Endothelial cell of hepatic sinusoid (primary cell): ENCODE measurements at regions not wholly inside any gene's neighbourhood (a gene's known extent, or its start where the extent isn't known, plus 50 kb on each side); places are given as distances from the start of the nearest gene placed in this dataset.
"Not testable (repeated sequence)": the region's sequence is repeated elsewhere in the genome, so short reads cannot be mapped to it uniquely, and the experiment has no call there.

Experiments
- in situ Hi-C: cut with HindIII; loops from 2 replicates; pipeline ENCODE4 v1.10.0; 2017; ENCODE audit warnings: low sequenced_read_pairs

GRCh38 chr12:91897025-91897515 lies 248.6 kb downstream of the BTG1 start:
- in situ Hi-C loops, result no loop called here

DNA sequence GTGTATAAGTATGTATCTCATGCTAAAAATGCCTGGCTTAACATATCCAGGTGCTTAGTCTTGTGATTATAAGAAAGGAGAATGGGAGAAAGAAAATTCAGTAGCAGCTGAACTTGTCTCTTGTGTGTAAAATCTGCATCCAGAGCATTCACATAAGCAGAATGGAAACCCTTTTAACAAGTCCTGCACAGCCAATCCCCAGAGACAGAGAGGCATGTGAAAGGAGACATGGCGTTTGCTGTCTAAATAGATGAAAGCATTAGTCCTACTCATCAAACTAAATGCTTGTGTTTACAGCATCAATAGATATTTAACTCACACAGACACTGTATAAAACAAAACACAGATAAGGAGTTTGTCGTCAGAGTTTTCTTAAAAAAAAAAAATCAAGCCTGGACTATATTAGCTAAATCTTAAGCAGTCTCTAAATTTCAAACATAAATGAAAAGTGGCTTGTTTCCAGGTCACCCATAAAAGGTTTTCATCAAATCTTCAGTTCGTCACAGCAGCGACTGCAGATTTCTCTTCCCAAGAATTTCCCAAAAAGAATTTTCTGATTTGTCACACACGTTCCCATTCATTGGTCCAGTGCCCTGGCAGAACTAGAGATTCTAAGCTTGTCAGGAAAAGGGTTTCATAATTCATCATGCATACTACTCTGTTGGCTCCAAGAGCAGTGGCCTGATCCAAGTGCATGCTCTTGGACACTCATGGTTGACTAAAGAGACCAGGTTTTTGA lies 249.2 kb downstream of the BTG1 start:
- in situ Hi-C loops, result no loop called here

GRCh38 chr12:91894911-91895310 lies 250.7 kb downstream of the BTG1 start:
- in situ Hi-C loops, result no loop called here

GRCh38 chr12:91893476-91893875 lies 252.2 kb downstream of the BTG1 start:
- in situ Hi-C loops, result no loop called here

DNA sequence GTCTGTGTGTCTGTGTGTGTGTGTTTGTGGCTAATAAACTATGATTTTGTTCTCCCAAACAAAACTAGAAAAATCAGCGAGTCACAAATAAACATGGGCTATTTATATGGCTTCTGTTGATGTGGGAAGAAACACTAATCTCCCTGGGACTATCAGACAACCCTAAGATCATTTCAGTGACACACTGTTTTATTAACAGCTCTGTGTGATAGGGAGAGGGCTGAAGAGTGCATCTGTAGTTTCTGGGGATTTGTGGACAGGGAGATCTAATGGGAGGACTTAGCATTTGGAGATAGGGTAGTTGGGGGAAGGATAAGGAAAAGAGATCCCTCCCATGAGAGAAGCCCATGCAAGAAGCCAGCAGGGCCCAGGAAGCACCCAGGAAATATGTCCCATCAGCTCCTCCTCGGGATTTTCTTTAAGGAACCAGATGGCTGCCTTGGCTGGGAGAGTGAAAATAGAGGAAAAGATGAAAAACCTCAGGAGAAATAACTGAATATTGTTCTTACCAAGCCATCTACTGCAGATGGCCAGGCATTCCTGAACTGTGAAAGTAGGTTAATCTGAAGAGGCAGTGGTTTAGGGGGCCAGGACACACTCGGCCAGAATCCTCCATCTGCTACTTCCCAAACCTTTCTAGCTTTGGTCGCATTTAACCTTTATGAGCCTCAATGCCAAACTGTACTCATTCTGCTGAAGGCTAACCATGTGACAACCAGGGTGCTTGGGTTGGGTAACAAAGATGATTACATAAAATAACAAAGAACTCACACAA lies 253.4 kb downstream of the BTG1 start:
- in situ Hi-C loops, result no loop called here

GRCh38 chr12:91890742-91891141 lies 254.9 kb downstream of the BTG1 start:
- in situ Hi-C loops, result no loop called here

GRCh38 chr12:91889910-91890309 lies 255.7 kb downstream of the BTG1 start:
- in situ Hi-C loops, result no loop called here

DNA sequence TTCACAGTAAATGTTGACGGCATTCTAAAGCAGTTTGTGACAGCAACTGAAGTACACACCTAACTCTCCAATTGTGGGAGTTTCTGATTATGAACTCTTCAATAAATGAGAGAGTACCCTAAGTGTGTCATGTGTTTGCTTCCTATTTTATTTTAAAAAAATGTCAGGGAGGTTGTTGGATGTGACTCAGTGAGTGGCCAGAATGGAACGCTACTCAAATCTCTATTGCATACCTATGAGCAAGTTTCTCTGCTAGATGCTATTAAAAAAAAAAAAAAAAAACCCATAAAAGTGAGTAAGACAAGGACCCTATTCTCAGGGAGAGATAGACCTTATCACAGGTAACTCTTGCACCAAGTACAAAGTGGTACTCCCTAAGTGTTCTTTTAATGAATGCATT lies 256.6 kb downstream of the BTG1 start:
- in situ Hi-C loops, result no loop called here

GRCh38 chr12:91887957-91888356 lies 257.7 kb downstream of the BTG1 start:
- in situ Hi-C loops, result no loop called here

DNA sequence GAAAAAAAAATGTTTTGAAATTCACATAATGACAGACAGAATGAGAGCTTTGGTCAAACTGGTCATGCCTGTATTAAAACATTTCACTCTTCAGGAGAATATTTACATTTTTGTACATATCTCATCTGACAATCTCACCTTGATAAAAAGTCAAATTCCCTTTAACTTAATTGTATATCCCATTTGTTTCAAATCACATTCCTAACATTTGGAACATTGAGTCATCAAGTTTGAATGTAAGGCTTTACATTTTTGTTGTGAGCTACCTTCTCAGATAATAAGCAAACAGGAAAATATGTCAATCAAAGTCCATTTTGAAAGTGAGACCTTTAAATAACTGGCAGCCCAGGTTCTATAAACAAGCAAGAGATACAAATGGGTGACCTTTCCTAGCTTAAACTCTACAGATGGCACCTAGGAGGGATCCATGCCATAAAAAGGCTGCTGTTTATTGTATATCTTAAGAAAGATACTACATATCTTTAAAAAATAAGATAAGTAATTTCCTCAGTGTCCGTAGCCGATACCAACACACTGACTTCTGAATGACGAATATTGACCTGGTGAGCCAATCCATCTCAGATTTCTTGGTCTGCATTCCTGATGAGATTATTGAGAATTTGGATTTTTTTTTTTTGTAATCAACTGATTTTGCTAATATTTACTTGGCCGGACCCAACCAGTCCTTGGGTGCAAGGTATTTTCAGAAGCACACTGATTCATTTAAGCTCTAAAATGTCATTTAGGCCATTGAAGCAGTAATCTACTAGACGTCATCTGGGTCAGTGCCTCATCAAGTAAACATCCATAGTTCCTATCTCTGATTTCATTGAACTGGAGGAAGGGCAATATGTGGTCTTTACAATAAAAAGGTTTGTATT lies 259.6 kb downstream of the BTG1 start:
- in situ Hi-C loops, result no loop called here

DNA sequence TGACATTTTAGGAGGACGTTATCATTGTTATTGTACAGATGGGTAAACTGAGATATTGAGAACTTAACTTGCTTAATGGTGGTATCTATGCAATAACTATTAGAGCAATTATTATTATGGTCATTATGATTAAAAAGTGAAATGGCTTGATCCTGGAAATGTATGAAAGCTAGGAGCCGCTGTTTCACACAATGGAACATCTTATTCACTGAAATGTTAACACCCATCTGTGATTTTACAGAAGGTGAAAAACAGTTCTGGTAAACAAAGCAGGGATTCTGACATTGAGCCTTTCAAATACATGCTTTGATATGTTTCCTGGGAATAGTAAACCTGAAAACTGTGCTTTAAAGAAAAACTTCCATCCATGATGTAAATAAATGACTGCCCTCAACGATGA lies 261.4 kb downstream of the BTG1 start:
- in situ Hi-C loops, result no loop called here

- in situ Hi-C loops, result no loop called here
Measured at GRCh38 chr12:91883811-91884210, 261.8 kb downstream of the BTG1 start.

- in situ Hi-C loops, result no loop called here
Measured at GRCh38 chr12:91882910-91883309, 262.7 kb downstream of the BTG1 start.

DNA sequence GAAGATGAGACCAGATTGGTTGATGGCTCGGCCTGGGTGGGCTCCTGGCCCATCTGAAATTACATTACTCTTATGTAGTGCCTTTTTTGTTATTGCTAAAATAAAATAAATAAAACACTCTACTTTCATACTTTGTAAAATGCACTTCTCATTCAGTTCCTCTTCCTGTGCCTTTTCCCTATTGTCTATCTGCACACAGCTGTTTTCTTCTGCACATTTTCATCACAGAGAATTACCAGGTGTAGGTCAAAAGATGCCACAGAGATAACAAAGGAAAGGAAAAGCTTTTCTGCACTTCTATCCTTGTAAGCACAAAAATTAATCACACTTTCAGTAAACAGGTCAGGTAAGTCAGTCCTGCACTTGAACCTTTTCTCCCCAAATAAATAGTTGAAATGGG lies 265.1 kb downstream of the BTG1 start:
- in situ Hi-C loops, result no loop called here

DNA sequence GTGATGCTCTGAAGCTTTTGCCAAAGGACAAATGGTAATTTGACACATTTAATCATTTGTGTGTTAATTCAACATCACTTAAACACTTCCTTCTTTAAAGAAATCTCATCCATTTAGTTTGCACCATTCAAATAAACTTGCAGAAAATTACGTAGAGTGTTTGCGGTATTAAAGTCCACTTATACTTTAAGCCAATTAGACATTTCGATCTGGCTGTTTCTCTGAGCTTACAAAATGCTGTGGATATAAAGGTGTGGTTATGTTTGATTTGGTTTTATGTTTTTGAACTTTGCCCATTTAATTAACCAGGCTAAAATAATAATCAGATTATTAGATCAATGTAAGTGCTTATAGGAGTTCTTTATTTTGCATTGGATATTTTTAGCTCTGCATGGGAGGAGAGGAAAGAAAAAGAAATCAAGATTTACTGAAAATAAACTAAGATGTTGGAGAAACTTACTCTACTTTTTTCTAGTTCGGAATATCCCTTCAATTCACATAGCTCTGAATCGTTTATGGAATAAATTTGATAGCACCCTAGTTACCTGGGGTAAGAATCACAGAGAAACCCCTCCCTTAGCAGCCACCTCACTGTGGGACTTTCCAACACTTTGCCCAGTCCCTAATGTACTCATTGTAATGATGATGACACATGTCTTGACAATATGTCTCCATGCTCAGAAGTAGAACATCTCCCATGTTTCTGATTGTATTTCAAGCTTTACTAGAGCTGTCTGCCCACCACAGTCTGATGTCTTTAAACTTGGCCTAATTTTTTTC lies 268.0 kb downstream of the BTG1 start:
- in situ Hi-C loops, result no loop called here

- in situ Hi-C loops, result no loop called here
Measured at GRCh38 chr12:91877022-91877421, 268.6 kb downstream of the BTG1 start.

- in situ Hi-C loops, result not testable (repeated sequence)
Measured at GRCh38 chr12:91875671-91876070, 270.0 kb downstream of the BTG1 start.

DNA sequence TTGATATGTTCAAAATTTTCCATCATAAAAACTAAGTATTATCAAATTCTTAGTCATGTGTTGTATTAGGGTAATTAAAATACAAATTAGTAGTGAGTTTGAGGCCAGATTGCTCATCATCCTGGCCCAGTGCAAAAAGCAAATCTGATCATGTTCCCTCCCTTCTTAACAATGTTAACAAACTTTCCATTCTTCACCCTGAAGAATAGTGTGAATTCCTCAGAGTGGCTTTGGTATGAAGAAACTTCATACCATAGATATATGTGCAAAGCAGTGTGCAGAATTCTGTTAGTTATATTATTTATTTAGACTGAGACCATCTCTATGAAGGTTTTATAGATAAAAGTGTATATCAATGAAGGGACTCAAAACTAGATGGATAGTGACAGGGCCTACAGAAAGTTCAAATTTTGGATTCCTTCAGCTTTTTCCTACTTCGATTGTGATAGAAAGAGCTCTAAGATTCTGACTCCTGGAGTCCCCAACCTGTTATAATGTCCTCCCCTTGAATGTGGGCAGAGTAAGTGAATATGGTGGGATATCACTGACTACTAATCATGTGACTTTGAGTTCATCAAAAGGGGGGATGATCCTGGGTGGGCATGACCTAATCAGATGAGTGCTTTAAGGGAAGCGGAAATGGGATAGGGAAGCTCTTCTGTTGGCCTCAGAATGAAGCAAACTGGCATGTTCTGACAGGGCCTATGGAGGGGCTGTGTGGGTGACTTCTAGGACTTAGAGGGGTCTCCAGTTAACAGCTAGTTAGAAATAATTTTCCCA lies 271.4 kb downstream of the BTG1 start:
- in situ Hi-C loops, result no loop called here

DNA sequence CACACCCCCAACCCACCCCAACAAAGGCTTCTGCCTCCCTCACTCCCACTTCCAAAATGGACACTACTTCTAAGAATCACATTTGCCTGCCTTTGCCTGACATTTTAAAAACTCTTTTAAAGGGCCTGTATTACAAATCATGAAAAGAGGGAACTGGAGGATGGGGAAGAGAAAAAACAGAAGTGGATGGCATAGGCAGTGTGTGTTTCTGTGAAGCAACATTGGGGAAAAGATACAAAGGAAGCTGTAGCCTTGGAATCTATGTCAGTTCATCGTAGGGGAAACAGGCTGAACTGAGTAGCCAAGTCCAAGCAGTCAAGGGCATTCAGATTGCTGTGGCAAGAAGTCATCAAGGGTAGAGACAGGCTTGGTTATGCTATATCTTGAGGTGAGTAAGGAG lies 273.9 kb downstream of the BTG1 start:
- in situ Hi-C loops, result no loop called here
